ENCODE measurements at regions not wholly inside any gene's neighbourhood (a gene's known extent, or its start where the extent isn't known, plus 50 kb on each side); places are given as distances from the start of the nearest gene placed in this dataset.

- TF ChIP-seq MTF1 (CRISPR knock-in tag; IDR thresholded peaks at IDR 0.05; ENCODE audit: borderline replicate concordance) = no peak
- TF ChIP-seq FOXO4 (CRISPR knock-in tag; IDR thresholded peaks at IDR 0.05) = no peak
- TF ChIP-seq RCOR1 (IDR thresholded peaks at IDR 0.05; ENCODE audit: borderline replicate concordance in 1 of 2, low read depth in 2 of 2, low read length in 2 of 2) = no peak
- TF ChIP-seq ETV6 (IDR thresholded peaks at IDR 0.05; ENCODE audit: borderline replicate concordance in 1 of 2, low read depth in 2 of 2, low read length in 1 of 2) = no peak
- no peak for TF ChIP-seq ETV6 (CRISPR knock-in tag; IDR thresholded peaks at IDR 0.05; ENCODE audit: borderline replicate concordance)
- TF ChIP-seq TFAP4 (CRISPR knock-in tag; IDR thresholded peaks at IDR 0.05; ENCODE audit: borderline replicate concordance) = no peak
- TF ChIP-seq CHD1 (IDR thresholded peaks at IDR 0.05; ENCODE audit: low read length) = no peak
- TF ChIP-seq CTCF (IDR thresholded peaks at IDR 0.05 in 2 of 3, conservative IDR thresholded peaks at IDR 0.05 in 1 of 3; ENCODE audit: insufficient read depth in 2 of 3, low read depth in 1 of 3, low read length in 3 of 3) = no peak
- TF ChIP-seq KDM1A (IDR thresholded peaks at IDR 0.05) = no peak
- no peak for TF ChIP-seq MAZ (CRISPR knock-in tag; conservative IDR thresholded peaks at IDR 0.05 in 1 of 2, IDR thresholded peaks at IDR 0.05 in 1 of 2)
- no peak for TF ChIP-seq CBX3 (IDR thresholded peaks at IDR 0.05; ENCODE audit: borderline replicate concordance in 1 of 2, low read length in 2 of 2)
- TF ChIP-seq ZNF212 (CRISPR knock-in tag; IDR thresholded peaks at IDR 0.05) = no peak
Observed at GRCh38 chr4:24382381-24382780, 202.0 kb downstream of the DHX15 start.
